DOHH2 (cell line): ENCODE measurements at regions not wholly inside any gene's neighbourhood (a gene's known extent, or its start where the extent isn't known, plus 50 kb on each side); places are given as distances from the start of the nearest gene placed in this dataset.

ENCODE experiments used
- CTCF ChIP-seq: fragments of 200-600 bp; sonication (generic); IDR thresholded peaks from one replicate; pipeline ENCODE4 v1.5.1; 2014; ENCODE audit warnings: antibody characterized with exemption, mild to moderate bottlenecking, low read depth, low read length; ENCODE audit not compliant: poor library complexity, severe bottlenecking
- EZH2phosphoT487 ChIP-seq: fragments of 200-600 bp; sonication (generic); IDR thresholded peaks from 2 replicates; pipeline ENCODE4 v1.6.1; 2017; ENCODE audit warnings: borderline replicate concordance, mild to moderate bottlenecking, antibody characterized with exemption, low read length, moderate library complexity, mixed read lengths

DNA sequence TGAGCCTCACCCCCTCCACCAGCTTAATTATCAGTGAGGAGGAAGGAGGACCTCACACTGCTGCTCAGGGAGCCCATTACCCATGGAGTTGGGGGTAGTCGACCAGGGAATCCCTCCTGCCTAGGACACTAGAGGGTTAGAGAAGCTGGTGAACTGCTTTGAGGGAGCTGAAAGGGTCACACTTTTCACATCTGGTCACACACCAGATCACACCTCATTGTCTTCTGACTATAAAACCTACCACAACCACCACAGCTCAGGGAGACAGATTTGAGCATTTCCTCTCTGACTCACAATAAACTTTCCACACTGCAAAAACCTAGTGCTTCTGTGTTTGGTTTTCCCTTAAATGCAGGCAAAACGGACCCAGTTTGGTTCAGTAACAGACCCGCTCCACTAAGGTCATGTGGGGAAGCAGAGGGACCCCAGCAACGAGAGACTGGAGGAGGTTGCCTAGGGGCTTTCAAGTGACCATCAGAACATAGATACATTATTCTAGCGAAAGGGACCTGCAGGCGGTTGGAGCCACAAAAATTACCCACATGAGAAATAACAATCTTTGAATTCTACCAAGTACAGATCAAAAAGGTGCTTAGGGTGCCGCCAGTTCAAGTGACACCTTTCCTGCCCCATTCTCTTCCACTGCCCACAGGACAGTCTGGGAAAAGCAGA lies 151.4 kb upstream of the AVPR1A start:
- TF ChIP-seq CTCF (no peak), EZH2phosphoT487 (no peak)
